Neural cell (in vitro differentiated cells): ENCODE measurements at regions not wholly inside any gene's neighbourhood (a gene's known extent, or its start where the extent isn't known, plus 50 kb on each side); places are given as distances from the start of the nearest gene placed in this dataset.

ENCODE experiments used
- H2AFZ ChIP-seq: fragments of 200-600, 300-800 bp; sonication (generic), shearing (Covaris generic); 2 replicates; pipeline ENCODE4 v1.6.0; 2014; ENCODE audit warnings: low read depth, mild to moderate bottlenecking, antibody characterized with exemption, low read length, moderate library complexity
- H3F3A ChIP-seq: fragments of 200-600 bp; shearing (Covaris generic); 2 replicates; pipeline ENCODE4 v1.6.1; 2016; ENCODE audit warnings: mild to moderate bottlenecking, moderate library complexity, mixed read lengths, antibody characterized with exemption, low read length; ENCODE audit not compliant: insufficient read depth, poor library complexity, severe bottlenecking
- H3K27ac ChIP-seq: fragments of 200-600, 300-800 bp; sonication (generic), shearing (Covaris generic); 2 replicates; pipeline ENCODE4 v1.5.1; 2014; ENCODE audit warnings: mild to moderate bottlenecking, low read length, moderate library complexity
- H3K27me3 ChIP-seq: fragments of 300-800, 200-600 bp; sonication (generic), shearing (Covaris generic); 2 replicates; pipeline ENCODE4 v1.6.0; 2014; ENCODE audit warnings: mild to moderate bottlenecking, low read depth, low read length, moderate library complexity; ENCODE audit not compliant: insufficient read depth
- H3K36me3 ChIP-seq: fragments of 300-800, 200-600 bp; sonication (generic), shearing (Covaris generic); 2 replicates; pipeline ENCODE4 v1.5.1; 2014; ENCODE audit warnings: mild to moderate bottlenecking, antibody characterized with exemption, low read length, moderate library complexity; ENCODE audit not compliant: insufficient read depth
- H3K4me2 ChIP-seq: fragments of 300-800, 200-600 bp; sonication (generic), shearing (Covaris generic); 2 replicates; pipeline ENCODE4 v1.6.0; 2014; ENCODE audit warnings: mild to moderate bottlenecking, low read length
- H3K4me3 ChIP-seq: fragments of 300-800, 200-600 bp; sonication (generic), shearing (Covaris generic); 2 replicates; pipeline ENCODE4 v1.5.1; 2014; ENCODE audit warnings: mild to moderate bottlenecking, low read length, moderate library complexity
- H3K79me2 ChIP-seq: fragments of 200-600 bp; shearing (Covaris generic); replicated peaks from 2 replicates; pipeline ENCODE4 v1.6.0; 2014; ENCODE audit warnings: mild to moderate bottlenecking, low read length, moderate library complexity; ENCODE audit not compliant: insufficient read depth
- H3K9ac ChIP-seq: fragments of 300-800, 200-600 bp; sonication (generic), shearing (Covaris generic); 2 replicates; pipeline ENCODE4 v1.6.1; 2016; ENCODE audit warnings: mild to moderate bottlenecking, low read length, mixed read lengths
- H3K9me2 ChIP-seq: fragments of 200-600 bp; shearing (Covaris generic); 2 replicates; pipeline ENCODE4 v1.6.1; 2016; ENCODE audit warnings: mild to moderate bottlenecking, low read length, mixed read lengths; ENCODE audit not compliant: insufficient read depth
- H3K9me3 ChIP-seq: fragments of 200-600, 300-800 bp; sonication (generic), shearing (Covaris generic); 2 replicates; pipeline ENCODE4 v1.6.1; 2016; ENCODE audit warnings: mild to moderate bottlenecking, mixed run types, low read length, moderate library complexity, mixed read lengths
- H4K20me1 ChIP-seq: fragments of 200-600 bp; shearing (Covaris generic); 2 replicates; pipeline ENCODE4 v1.6.1; 2016; ENCODE audit warnings: mild to moderate bottlenecking, mixed run types; ENCODE audit not compliant: insufficient read depth
- EP300 ChIP-seq: fragments of 450-650 bp; conservative IDR thresholded peaks from 2 replicates; pipeline ENCODE4 v1.6.1; 2014; ENCODE audit warnings: antibody characterized with exemption, mild to moderate bottlenecking, moderate library complexity; ENCODE audit not compliant: poor library complexity, severe bottlenecking
- EZH2 ChIP-seq: fragments of 200-600, 300-800 bp; shearing (Covaris generic), sonication (generic); IDR thresholded peaks from 2 replicates; pipeline ENCODE4 v1.6.1; 2014; ENCODE audit warnings: antibody characterized with exemption, low read length, borderline replicate concordance, mild to moderate bottlenecking; ENCODE audit not compliant: insufficient read depth, poor library complexity, severe bottlenecking
- MXI1 ChIP-seq: fragments of 450-650 bp; conservative IDR thresholded peaks from 2 replicates; pipeline ENCODE4 v1.6.1; 2014; ENCODE audit warnings: antibody characterized with exemption, mild to moderate bottlenecking; ENCODE audit not compliant: poor library complexity, severe bottlenecking
- POLR2AphosphoS5 ChIP-seq: IDR thresholded peaks from 2 replicates; pipeline ENCODE4 v1.6.1; 2012
- RAD21 ChIP-seq: fragments of 450-650 bp; conservative IDR thresholded peaks from 2 replicates; pipeline ENCODE4 v1.6.1; 2014; ENCODE audit warnings: antibody characterized with exemption, mild to moderate bottlenecking, moderate library complexity
- SMC3 ChIP-seq: fragments of 450-650 bp; conservative IDR thresholded peaks from 2 replicates; pipeline ENCODE4 v1.6.1; 2014; ENCODE audit warnings: antibody characterized with exemption, mild to moderate bottlenecking, moderate library complexity; ENCODE audit not compliant: poor library complexity
- TAF1 ChIP-seq: IDR thresholded peaks from 2 replicates; pipeline ENCODE4 v1.6.1; 2012; ENCODE audit warnings: low read depth
- TF ChIP-seq, protein P1 (sequence below): fragments of 450-650 bp; IDR thresholded peaks from 2 replicates; pipeline ENCODE4 v1.5.1; 2014; ENCODE audit warnings: antibody characterized with exemption, mild to moderate bottlenecking, moderate library complexity; ENCODE audit not compliant: poor library complexity, severe bottlenecking
- TF ChIP-seq, protein P2 (sequence below): IDR thresholded peaks from 2 replicates; pipeline ENCODE4 v1.6.1; 2012; ENCODE audit warnings: borderline replicate concordance

DNA sequence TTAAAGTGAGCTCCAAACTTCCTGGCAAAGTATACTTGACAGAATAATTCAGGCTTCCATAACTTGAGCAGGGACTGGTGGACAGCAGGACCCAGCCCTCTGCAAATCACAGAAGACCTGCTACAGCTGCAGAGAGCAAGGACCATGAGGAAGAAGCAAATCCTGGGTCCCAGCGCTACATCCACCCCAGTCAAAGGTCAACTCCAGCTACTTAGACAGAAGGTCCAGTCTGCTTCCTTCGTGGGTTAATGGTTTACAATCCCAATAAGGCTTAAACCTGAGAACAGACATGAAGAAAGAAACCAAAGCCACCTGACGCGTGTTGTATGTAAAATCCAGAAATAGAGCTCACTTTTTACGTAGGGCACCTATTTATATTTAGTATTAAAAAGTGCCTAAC is 57.7 kb downstream of the SHANK2 start:
- H3K79me2 ChIP-seq, result no peaks in the 10 kb centered on the region
- no peak for TF ChIP-seq RAD21
- TF ChIP-seq, protein P1, sequence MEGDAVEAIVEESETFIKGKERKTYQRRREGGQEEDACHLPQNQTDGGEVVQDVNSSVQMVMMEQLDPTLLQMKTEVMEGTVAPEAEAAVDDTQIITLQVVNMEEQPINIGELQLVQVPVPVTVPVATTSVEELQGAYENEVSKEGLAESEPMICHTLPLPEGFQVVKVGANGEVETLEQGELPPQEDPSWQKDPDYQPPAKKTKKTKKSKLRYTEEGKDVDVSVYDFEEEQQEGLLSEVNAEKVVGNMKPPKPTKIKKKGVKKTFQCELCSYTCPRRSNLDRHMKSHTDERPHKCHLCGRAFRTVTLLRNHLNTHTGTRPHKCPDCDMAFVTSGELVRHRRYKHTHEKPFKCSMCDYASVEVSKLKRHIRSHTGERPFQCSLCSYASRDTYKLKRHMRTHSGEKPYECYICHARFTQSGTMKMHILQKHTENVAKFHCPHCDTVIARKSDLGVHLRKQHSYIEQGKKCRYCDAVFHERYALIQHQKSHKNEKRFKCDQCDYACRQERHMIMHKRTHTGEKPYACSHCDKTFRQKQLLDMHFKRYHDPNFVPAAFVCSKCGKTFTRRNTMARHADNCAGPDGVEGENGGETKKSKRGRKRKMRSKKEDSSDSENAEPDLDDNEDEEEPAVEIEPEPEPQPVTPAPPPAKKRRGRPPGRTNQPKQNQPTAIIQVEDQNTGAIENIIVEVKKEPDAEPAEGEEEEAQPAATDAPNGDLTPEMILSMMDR, result no peak

DNA sequence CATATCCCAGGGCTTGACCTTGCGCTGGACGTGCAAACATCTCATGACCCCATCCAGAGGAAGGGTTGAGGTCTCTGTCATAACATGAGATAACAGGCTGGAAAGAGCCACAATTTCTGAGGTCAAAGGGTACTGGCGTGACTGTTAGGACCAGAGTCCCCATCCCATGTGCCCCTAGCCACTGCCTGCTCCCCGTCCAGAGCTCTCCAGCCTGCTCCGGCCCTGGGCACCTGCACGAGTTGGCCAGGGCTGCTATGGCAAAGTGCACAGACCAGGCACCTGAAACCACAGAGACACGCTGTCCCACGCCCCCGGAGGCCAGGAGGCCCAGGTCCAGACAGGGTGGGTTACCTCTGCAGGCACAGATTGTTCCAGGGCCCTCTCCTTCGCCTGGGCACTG is 58.9 kb downstream of the SHANK2 start:
- Histone ChIP-seq H3K27me3 (no peaks in the 10 kb centered on the region), H3F3A (no peaks in the 10 kb centered on the region), H3K79me2 (no peaks in the 10 kb centered on the region), H3K4me2 (no peak overlapping the region), H3K9me3 (no peaks in the 10 kb centered on the region), H4K20me1 (no peaks in the 10 kb centered on the region), H3K36me3 (no peaks in the 10 kb centered on the region), H3K9ac (no peak overlapping the region), H3K4me3 (no peak overlapping the region), H2AFZ (no peak overlapping the region), H3K27ac (no peak overlapping the region), H3K9me2 (no peaks in the 10 kb centered on the region)
- TF ChIP-seq, protein P2, sequence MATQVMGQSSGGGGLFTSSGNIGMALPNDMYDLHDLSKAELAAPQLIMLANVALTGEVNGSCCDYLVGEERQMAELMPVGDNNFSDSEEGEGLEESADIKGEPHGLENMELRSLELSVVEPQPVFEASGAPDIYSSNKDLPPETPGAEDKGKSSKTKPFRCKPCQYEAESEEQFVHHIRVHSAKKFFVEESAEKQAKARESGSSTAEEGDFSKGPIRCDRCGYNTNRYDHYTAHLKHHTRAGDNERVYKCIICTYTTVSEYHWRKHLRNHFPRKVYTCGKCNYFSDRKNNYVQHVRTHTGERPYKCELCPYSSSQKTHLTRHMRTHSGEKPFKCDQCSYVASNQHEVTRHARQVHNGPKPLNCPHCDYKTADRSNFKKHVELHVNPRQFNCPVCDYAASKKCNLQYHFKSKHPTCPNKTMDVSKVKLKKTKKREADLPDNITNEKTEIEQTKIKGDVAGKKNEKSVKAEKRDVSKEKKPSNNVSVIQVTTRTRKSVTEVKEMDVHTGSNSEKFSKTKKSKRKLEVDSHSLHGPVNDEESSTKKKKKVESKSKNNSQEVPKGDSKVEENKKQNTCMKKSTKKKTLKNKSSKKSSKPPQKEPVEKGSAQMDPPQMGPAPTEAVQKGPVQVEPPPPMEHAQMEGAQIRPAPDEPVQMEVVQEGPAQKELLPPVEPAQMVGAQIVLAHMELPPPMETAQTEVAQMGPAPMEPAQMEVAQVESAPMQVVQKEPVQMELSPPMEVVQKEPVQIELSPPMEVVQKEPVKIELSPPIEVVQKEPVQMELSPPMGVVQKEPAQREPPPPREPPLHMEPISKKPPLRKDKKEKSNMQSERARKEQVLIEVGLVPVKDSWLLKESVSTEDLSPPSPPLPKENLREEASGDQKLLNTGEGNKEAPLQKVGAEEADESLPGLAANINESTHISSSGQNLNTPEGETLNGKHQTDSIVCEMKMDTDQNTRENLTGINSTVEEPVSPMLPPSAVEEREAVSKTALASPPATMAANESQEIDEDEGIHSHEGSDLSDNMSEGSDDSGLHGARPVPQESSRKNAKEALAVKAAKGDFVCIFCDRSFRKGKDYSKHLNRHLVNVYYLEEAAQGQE, result no peak
- TF ChIP-seq EP300 (no peak), TAF1 (no peak), RAD21 (no peak), EZH2 (no peak), SMC3 (no peak), POLR2AphosphoS5 (no peak), MXI1 (no peak)
- TF ChIP-seq, protein P1, result no peak

More for the DNA sequence above, 57.7 kb downstream of the SHANK2 start:
- H3K4me2 ChIP-seq, result no peak overlapping the region
- no peaks in the 10 kb centered on the region for H3K9me3 ChIP-seq
- H3K27me3 ChIP-seq, result no peaks in the 10 kb centered on the region
- H3K36me3 ChIP-seq, result no peaks in the 10 kb centered on the region
- no peak overlapping the region for H2AFZ ChIP-seq
- no peak overlapping the region for H3K4me3 ChIP-seq
- no peaks in the 10 kb centered on the region for H3F3A ChIP-seq
- H3K9ac ChIP-seq, result no peak overlapping the region
- H3K27ac ChIP-seq, result no peak overlapping the region
- H3K9me2 ChIP-seq, result no peaks in the 10 kb centered on the region
- no peaks in the 10 kb centered on the region for H4K20me1 ChIP-seq
